HepG2 (cell line): ENCODE measurements at regions not wholly inside any gene's neighbourhood (a gene's known extent, or its start where the extent isn't known, plus 50 kb on each side); places are given as distances from the start of the nearest gene placed in this dataset.
A peak's percentile ranks its signal among the peaks of the same experiment; 100 is the strongest.

ENCODE experiments used
- ATAC-seq: fragments of 200-7000 bp; cut with Tn5 transposase; 3 replicates; pipeline ENCODE4 v1.9.1; 2020; ENCODE audit warnings: mild to moderate bottlenecking, moderate library complexity
- BruUV-seq: library from RNA; stranded (reverse); fragments of 400-500 nt; replicated peaks from 2 replicates; lab custom pipeline; 2021; lab: Mats Ljungman, UMichigan
- CTCF ChIA-PET: fragments of 300-600 bp; formaldehyde crosslinking; extraction: SDS; loops from one replicate; lab custom pipeline; 2021; ENCODE audit warnings: low total read pairs, inconsistent platforms, low intra/inter-chr PET ratio; lab: Yijun Ruan, JAX
- POLR2A ChIA-PET: fragments of 350-600 bp; sonication (Branson Sonifier 250); formaldehyde crosslinking; loops from one replicate; lab custom pipeline; 2020; ENCODE audit warnings: antibody characterized with exemption, inconsistent platforms; lab: Yijun Ruan, JAX
- DNase-seq: peaks from one replicate; pipeline ENCODE4 v3.0.0-alpha.2; 2015; ENCODE audit warnings: low spot score
- FAIRE-seq: peaks from 3 replicates; lab custom pipeline; 2011; peaks lifted over from hg19 to GRCh38; lab: Jason Lieb, UNC
- H2AFZ ChIP-seq: one replicate; pipeline ENCODE4 v1.6.1; 2011; ENCODE audit warnings: low read length, inconsistent platforms
- H3K27ac ChIP-seq: fragments of 300-600 bp; 3 replicates; pipeline ENCODE4 v1.8.0; 2011; ENCODE audit warnings: mixed run types, mild to moderate bottlenecking, mixed read lengths, low read length, inconsistent platforms; ENCODE audit not compliant: insufficient read depth; ENCODE audit errors: extremely low read length
- H3K27me3 ChIP-seq, 2 experiments: fragments of 200-600 bp in 1 of 2; 2 replicates in 1 of 2; 3 replicates in 1 of 2; pipeline versions ENCODE4 v1.6.0 to v1.8.0; 2011; ENCODE audit warnings: low read length in 2 of 2, mild to moderate bottlenecking in 2 of 2, moderate library complexity in 2 of 2, inconsistent platforms in 1 of 2; ENCODE audit not compliant: insufficient read depth in 2 of 2, control insufficient read depth in 1 of 2
- H3K36me3 ChIP-seq, 2 experiments: fragments of 200-600 bp in 1 of 2; replicated peaks in 1 of 2; 2 replicates in 1 of 2; 3 replicates in 1 of 2; pipeline versions ENCODE4 v1.5.1 to v1.8.0; 2011; ENCODE audit warnings: low read length in 2 of 2, inconsistent platforms in 1 of 2; ENCODE audit not compliant: insufficient read depth in 2 of 2, control insufficient read depth in 1 of 2
- H3K4me1 ChIP-seq: 2 replicates; pipeline ENCODE4 v1.5.1; 2012; ENCODE audit warnings: low read length, inconsistent platforms; ENCODE audit not compliant: insufficient read depth
- H3K4me2 ChIP-seq: 2 replicates; pipeline ENCODE4 v1.6.0; 2011; ENCODE audit warnings: low read depth, low read length, inconsistent platforms
- H3K4me3 ChIP-seq, 3 experiments: fragments of 200-600 bp in 1 of 3; sonication (generic), shearing (Covaris generic) in 1 of 3; replicated peaks in 1 of 3; 2 replicates each; pipeline ENCODE4 v1.5.1; 2011 to 2016; ENCODE audit warnings: low read length in 3 of 3, inconsistent platforms in 2 of 3, low read depth in 2 of 3, mild to moderate bottlenecking in 2 of 3, control low read depth in 1 of 3, mixed read lengths in 1 of 3; ENCODE audit not compliant: insufficient read depth in 1 of 3
- H3K79me2 ChIP-seq: one replicate; pipeline ENCODE4 v1.6.1; 2011; ENCODE audit warnings: low read length, inconsistent platforms; ENCODE audit not compliant: insufficient read depth
- H3K9ac ChIP-seq: 2 replicates; pipeline ENCODE4 v1.6.0; 2011; ENCODE audit warnings: mild to moderate bottlenecking, low read depth, low read length, inconsistent platforms; ENCODE audit not compliant: insufficient read depth
- H3K9me3 ChIP-seq: 2 replicates; pipeline ENCODE4 v1.5.1; 2012; ENCODE audit warnings: mild to moderate bottlenecking, low read length
- H4K20me1 ChIP-seq: 2 replicates; pipeline ENCODE4 v1.6.0; 2011; ENCODE audit warnings: inconsistent platforms, mild to moderate bottlenecking, low read length, moderate library complexity; ENCODE audit not compliant: insufficient read depth
- ATF7 ChIP-seq, 2 experiments: fragments of 450-650 bp in 1 of 2; sonication (generic) in 1 of 2; formaldehyde crosslinking in 1 of 2; IDR thresholded peaks; 2 replicates each; pipeline versions ENCODE4 v1.4.0 to v1.6.1; 2016 to 2020; ENCODE audit warnings: antibody characterized with exemption in 1 of 2, mild to moderate bottlenecking in 1 of 2, missing genetic modification reagents in 1 of 2
- ELF4 ChIP-seq: sonication (generic); formaldehyde crosslinking; IDR thresholded peaks from 2 replicates; pipeline ENCODE4 v1.5.0; 2020; ENCODE audit warnings: missing genetic modification reagents, mild to moderate bottlenecking, moderate library complexity, borderline replicate concordance
- PAF1 ChIP-seq: IDR thresholded peaks from 2 replicates; pipeline ENCODE4 v1.6.1; 2016; ENCODE audit warnings: missing genetic modification reagents, missing compliant biosample characterization
- ZSCAN25 ChIP-seq: sonication (generic); formaldehyde crosslinking; IDR thresholded peaks from 2 replicates; pipeline ENCODE4 v1.8.0; 2022; ENCODE audit warnings: mild to moderate bottlenecking, missing genetic modification reagents
- WGBS: methylation state at CpG from one replicate; pipeline ENCODE4 v1.1.6; 2017; ENCODE audit warnings: low lambda C conversion rate; 5-methylcytosine and 5-hydroxymethylcytosine counted together
- in situ Hi-C: cut with HindIII; loops from 2 replicates; pipeline ENCODE4 v1.10.0; 2017; ENCODE audit warnings: low pct_unique_long_range_greater_than_20kb; ENCODE audit not compliant: extremely low pct_ligation_motif_present
- intact Hi-C: fragments of 100-400 bp; cut with micrococcal nuclease; formaldehyde crosslinking; loops from one replicate; pipeline ENCODE4 v1.10.0; 2022; ENCODE audit not compliant: unreplicated experiment

DNA sequence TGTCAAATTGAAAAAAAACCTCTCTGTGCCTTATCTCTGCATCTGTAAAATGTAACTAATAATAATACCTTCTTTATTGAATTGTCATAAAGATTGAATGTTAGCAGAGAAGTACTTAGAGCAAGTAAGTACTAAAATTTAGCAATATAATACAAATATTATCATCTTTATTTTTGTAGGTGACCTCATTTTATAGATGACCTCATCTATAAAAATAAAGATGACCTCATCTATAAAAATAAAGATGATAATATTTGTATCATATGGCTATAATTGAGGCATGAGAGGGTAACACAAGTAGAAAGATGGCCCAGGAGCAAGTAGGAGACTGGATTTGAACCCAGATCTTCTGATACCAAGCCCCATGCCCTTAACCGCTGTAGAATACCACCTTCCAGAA is 193.2 kb upstream of the FOXD3 start:
- peaks cover 31% of the 10 kb centered on the region for H3K4me1 ChIP-seq
- BruUV-seq = no TSS peak
- TF ChIP-seq PAF1 (CRISPR knock-in tag) (no peak), ATF7 (IDR thresholded peaks at IDR 0.05) (peak; percentile 95), ATF7 (CRISPR knock-in tag; IDR thresholded peaks at IDR 0.05) (no peak)
- TF ChIP-seq, all 625 proteins: peak for 1
- Histone ChIP-seq H2AFZ (no peak overlapping the region), H3K79me2 (no peaks in the 10 kb centered on the region), H3K27me3 (no peaks in the 10 kb centered on the region), H3K4me2 (no peak overlapping the region), H3K9me3 (no peaks in the 10 kb centered on the region), H3K36me3 (no peaks in the 10 kb centered on the region), H3K9ac (no peak overlapping the region), H3K4me3 (no peak overlapping the region), H4K20me1 (no peaks in the 10 kb centered on the region), H3K27ac (no peak overlapping the region)
- 90% methylated on average over 1 of the region's 1 CpG for whole genome bisulfite sequencing
- CTCF ChIA-PET = no interaction called here
- POLR2A ChIA-PET = no interaction called here
- ATAC-seq = no peak
- intact Hi-C loops (no loop called here), in situ Hi-C loops (loop anchor here (25.0 kb wide), 1 partner anchor 292 kb away; no protein-coding TSS in a partner anchor)
- FAIRE-seq = no peak
- DNase-seq = no peak

DNA sequence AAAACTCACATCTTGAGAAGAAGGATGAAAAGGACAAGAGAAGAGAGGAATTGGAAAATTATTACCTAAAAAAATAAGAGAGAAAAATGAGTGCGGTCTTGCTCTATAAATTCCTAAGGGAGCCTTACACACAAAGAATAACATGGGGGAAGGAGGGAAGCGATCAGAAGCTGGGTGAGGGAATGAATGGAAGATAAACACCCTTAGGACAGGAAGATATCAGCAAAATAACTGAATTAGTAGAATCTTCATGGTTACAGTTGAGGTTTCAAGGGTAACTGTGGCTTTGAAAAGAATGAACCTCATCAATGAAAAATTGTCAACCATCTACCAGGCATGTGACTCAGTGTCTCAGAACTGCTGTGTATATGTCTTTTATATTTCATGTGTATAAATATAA is 192.5 kb upstream of the FOXD3 start:
- 78% methylated on average over 2 of the region's 2 CpGs for whole genome bisulfite sequencing
- POLR2A ChIA-PET = no interaction called here
- in situ Hi-C loops = loop anchor here (25.0 kb wide), 1 partner anchor 293 kb away; no protein-coding TSS in a partner anchor

More for the DNA sequence above, 192.5 kb upstream of the FOXD3 start:
- intact Hi-C loops = no loop called here
- H3K27ac ChIP-seq = no peak overlapping the region
- no peak for TF ChIP-seq ELF4 (CRISPR knock-in tag)
- no peak for TF ChIP-seq ZSCAN25 (CRISPR knock-in tag)
- TF ChIP-seq, all 625 proteins: peak for 0
- FAIRE-seq = no peak
- no peak overlapping the region for H3K4me2 ChIP-seq
- no TSS peak for BruUV-seq
- H3K79me2 ChIP-seq = no peaks in the 10 kb centered on the region
- H3K36me3 ChIP-seq = no peaks in the 10 kb centered on the region
- H3K9ac ChIP-seq = no peak overlapping the region
- H3K4me1 ChIP-seq = peaks cover 31% of the 10 kb centered on the region
- H3K9me3 ChIP-seq = no peaks in the 10 kb centered on the region
- no peaks in the 10 kb centered on the region for H3K27me3 ChIP-seq
- H2AFZ ChIP-seq = no peak overlapping the region
- H4K20me1 ChIP-seq = no peaks in the 10 kb centered on the region
- no peak overlapping the region for H3K4me3 ChIP-seq
- no peak for ATAC-seq
- no peak for DNase-seq
- CTCF ChIA-PET = no interaction called here
